Stimulated activated CD4-positive, alpha-beta T cell treated with anti-CD3 and anti-CD28 coated beads, Interleukin-12 subunit alpha, Interleukin-12 subunit beta, amount 100 ng/mL, for 24 hours (primary cell): ENCODE measurements at regions not wholly inside any gene's neighbourhood (a gene's known extent, or its start where the extent isn't known, plus 50 kb on each side); places are given as distances from the start of the nearest gene placed in this dataset.

Experiments used
- DNase-seq, 2 experiments: peaks; one replicate each; pipeline ENCODE4 v3.0.0-alpha.2; 2020; ENCODE audit warnings: low read depth in 2 of 2

- DNase-seq: no peak
These were observed 733.0 kb upstream of the FZD8 start for GRCh38 chr10:36375107-36375506.

GRCh38 chr10:36373424-36374096 is 731.5 kb upstream of the FZD8 start:
- no peak for DNase-seq

GRCh38 chr10:36367362-36367761 is 725.3 kb upstream of the FZD8 start:
- no peak for DNase-seq

- no peak for DNase-seq
These were observed 724.7 kb upstream of the FZD8 start for GRCh38 chr10:36366843-36367242.

GRCh38 chr10:36366065-36366464 is 724.0 kb upstream of the FZD8 start:
- DNase-seq: no peak

GRCh38 chr10:36362257-36362656 is 720.2 kb upstream of the FZD8 start:
- DNase-seq: no peak

GRCh38 chr10:36358736-36359135 is 716.6 kb upstream of the FZD8 start:
- DNase-seq: no peak

- no peak for DNase-seq
These were observed 712.5 kb upstream of the FZD8 start for GRCh38 chr10:36354633-36355032.

GRCh38 chr10:36351159-36351558 is 709.1 kb upstream of the FZD8 start:
- no peak for DNase-seq

- DNase-seq: no peak
These were observed 707.5 kb upstream of the FZD8 start for GRCh38 chr10:36349445-36350078.

- no peak for DNase-seq
These were observed 703.7 kb upstream of the FZD8 start for GRCh38 chr10:36345807-36346206.

- DNase-seq: no peak
These were observed 703.1 kb upstream of the FZD8 start for GRCh38 chr10:36345175-36345533.

- no peak for DNase-seq
These were observed 702.4 kb upstream of the FZD8 start for GRCh38 chr10:36344240-36345174.

GRCh38 chr10:36342781-36343180 is 700.7 kb upstream of the FZD8 start:
- no peak for DNase-seq

- DNase-seq: no peak
These were observed 699.4 kb upstream of the FZD8 start for GRCh38 chr10:36341471-36341870.

- DNase-seq: no peak
These were observed 694.2 kb upstream of the FZD8 start for GRCh38 chr10:36336315-36336714.

- DNase-seq: no peak
These were observed 691.4 kb upstream of the FZD8 start for GRCh38 chr10:36333446-36333845.

- DNase-seq: no peak
These were observed 690.8 kb upstream of the FZD8 start for GRCh38 chr10:36332926-36333325.

- DNase-seq: no peak
These were observed 689.0 kb upstream of the FZD8 start for GRCh38 chr10:36331121-36331520.

GRCh38 chr10:36325815-36326214 is 683.7 kb upstream of the FZD8 start:
- DNase-seq: no peak

- no peak for DNase-seq
These were observed 682.7 kb upstream of the FZD8 start for GRCh38 chr10:36324831-36325230.

- DNase-seq: no peak
These were observed 671.0 kb upstream of the FZD8 start for GRCh38 chr10:36313142-36313541.

- DNase-seq: no peak
These were observed 661.8 kb upstream of the FZD8 start for GRCh38 chr10:36303896-36304295.
